Transverse colon (tissue), 4 donors: ENCODE measurements at regions not wholly inside any gene's neighbourhood (a gene's known extent, or its start where the extent isn't known, plus 50 kb on each side); places are given as distances from the start of the nearest gene placed in this dataset.

Experiments
- DNase-seq: peaks from one replicate; pipeline ENCODE4 v3.0.0-alpha.2; 2019
- H3K27ac ChIP-seq, 4 donors: fragments of 200-600 bp; sonication (generic); 2 replicates each; pipeline ENCODE4 v1.5.1; 2016 to 2018; ENCODE audit warnings: inconsistent platforms in 4 of 4
- H3K27me3 ChIP-seq: fragments of 200-600 bp; sonication (generic); 2 replicates; pipeline ENCODE4 v1.5.1; 2017; ENCODE audit warnings: inconsistent platforms
- H3K36me3 ChIP-seq, 4 donors: fragments of 200-600 bp; sonication (generic); 2 replicates each; pipeline ENCODE4 v1.5.1; 2017 to 2019; ENCODE audit warnings: inconsistent platforms in 4 of 4
- H3K4me1 ChIP-seq, 4 donors: fragments of 200-600 bp; sonication (generic); 2 replicates each; pipeline ENCODE4 v1.5.1; 2017 to 2020; ENCODE audit warnings: inconsistent platforms in 4 of 4
- H3K4me3 ChIP-seq, 4 donors: fragments of 200-600 bp; sonication (generic); 1 replicate in 1 of 4; 2 replicates in 3 of 4; pipeline versions ENCODE4 v1.5.1 to v1.6.1; 2017 to 2019; ENCODE audit warnings: inconsistent platforms in 4 of 4
- H3K9me3 ChIP-seq, 2 donors: fragments of 200-600 bp; sonication (generic); 2 replicates each; pipeline ENCODE4 v1.5.1; 2017 to 2019; ENCODE audit warnings: inconsistent platforms in 2 of 2
- CTCF ChIP-seq, 5 experiments: fragments of 200-600 bp in 3 of 5; fragments of 450-650 bp in 2 of 5; sonication (generic) in 3 of 5; IDR thresholded peaks; 1 replicate in 2 of 5; 2 replicates in 3 of 5; pipeline ENCODE4 v1.5.1; 2016 to 2017; ENCODE audit warnings: antibody characterized with exemption in 5 of 5, inconsistent platforms in 3 of 5, mild to moderate bottlenecking in 2 of 5, moderate library complexity in 1 of 5
- EP300 ChIP-seq: sonication (generic); formaldehyde crosslinking; IDR thresholded peaks from one replicate; pipeline ENCODE4 v1.6.1; 2017; ENCODE audit warnings: antibody characterized with exemption, low read depth
- POLR2A ChIP-seq: fragments of 450-650 bp; IDR thresholded peaks from one replicate; pipeline ENCODE4 v1.6.1; 2016; ENCODE audit warnings: antibody characterized with exemption, mild to moderate bottlenecking, moderate library complexity
- POLR2AphosphoS5 ChIP-seq, 3 donors: sonication (generic); formaldehyde crosslinking; IDR thresholded peaks; one replicate each; pipeline ENCODE4 v1.6.1; 2016; ENCODE audit warnings: antibody characterized with exemption in 3 of 3
- WGBS, 2 donors: methylation state at CpG; one replicate each; pipeline ENCODE4 v1.1.5; 2018; ENCODE audit warnings: low coverage in 1 of 2; 5-methylcytosine and 5-hydroxymethylcytosine counted together
- in situ Hi-C, 4 donors: fragments of 200-750 bp; cut with MboI; loops; one replicate each; pipeline versions ENCODE4 v1.15.0 to v1.15.1; 2017; ENCODE audit warnings: low sequenced_read_pairs in 3 of 4, low pct_ligation_motif_present in 1 of 4, low pct_unique_long_range_greater_than_20kb in 1 of 4
- intact Hi-C: fragments of 100-400 bp; cut with DNase I; formaldehyde crosslinking; loops from one replicate; pipeline ENCODE4 v1.15.1; 2023; ENCODE audit warnings: low total_unique reads

- H3K9me3 ChIP-seq = no peaks in the 10 kb centered on the region
- 81% methylated on average over 1 of the region's 1 CpG; no CpG with 5 or more reads in 1 of the 2 donors for WGBS, 2 donors
- in situ Hi-C loops (no loop called here), intact Hi-C loops (no loop called here)
- no peak for DNase-seq
- TF ChIP-seq EP300 = no peak
- no peak for TF ChIP-seq POLR2A
- TF ChIP-seq POLR2AphosphoS5 (IDR thresholded peaks at IDR 0.05) = no peak
- TF ChIP-seq CTCF (IDR thresholded peaks at IDR 0.05) = no peak
- no peaks in the 10 kb centered on the region for H3K27me3 ChIP-seq
- no peaks in the 10 kb centered on the region for H3K36me3 ChIP-seq
- H3K4me3 ChIP-seq = no peak overlapping the region
- no peaks in the 10 kb centered on the region for H3K4me1 ChIP-seq
- H3K27ac ChIP-seq = no peak overlapping the region
Observed at GRCh38 chr2:162919111-162919510, 80.5 kb upstream of the KCNH7 start.

DNA sequence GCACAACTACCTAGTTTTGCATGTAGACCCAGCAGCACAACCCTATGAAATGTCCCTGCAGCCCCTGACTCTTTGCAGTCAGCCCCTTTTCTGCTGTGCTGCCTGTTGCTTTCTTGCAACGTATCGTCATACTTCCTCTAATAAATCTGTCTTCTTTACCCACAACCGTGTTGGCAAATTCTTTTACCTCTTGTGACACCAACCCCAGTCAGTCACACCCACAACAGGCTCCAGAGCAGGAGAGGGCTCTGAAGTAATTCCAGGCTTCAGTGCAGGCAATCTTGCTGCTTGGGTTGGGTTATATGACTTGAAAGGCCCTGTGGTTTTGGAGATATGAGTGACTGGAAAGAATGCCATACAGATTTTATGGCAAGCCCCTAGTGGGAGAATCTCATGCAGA lies 79.1 kb upstream of the KCNH7 start:
- WGBS, 2 donors = 29 to 58% methylated on average over 3 of the region's 3 CpGs
- H3K4me1 ChIP-seq = no peaks in the 10 kb centered on the region
- DNase-seq = no peak
- H3K27me3 ChIP-seq = no peaks in the 10 kb centered on the region
- intact Hi-C loops = no loop called here
- TF ChIP-seq CTCF (IDR thresholded peaks at IDR 0.05) (no peak), POLR2A (no peak), POLR2AphosphoS5 (IDR thresholded peaks at IDR 0.05) (no peak), EP300 (no peak)
- no peaks in the 10 kb centered on the region for H3K9me3 ChIP-seq
- no peaks in the 10 kb centered on the region for H3K36me3 ChIP-seq
- in situ Hi-C loops = no loop called here
- H3K4me3 ChIP-seq = no peak overlapping the region
- no peak overlapping the region for H3K27ac ChIP-seq

GRCh38 chr2:162916286-162916801 lies 77.8 kb upstream of the KCNH7 start:
- in situ Hi-C loops = no loop called here

DNA sequence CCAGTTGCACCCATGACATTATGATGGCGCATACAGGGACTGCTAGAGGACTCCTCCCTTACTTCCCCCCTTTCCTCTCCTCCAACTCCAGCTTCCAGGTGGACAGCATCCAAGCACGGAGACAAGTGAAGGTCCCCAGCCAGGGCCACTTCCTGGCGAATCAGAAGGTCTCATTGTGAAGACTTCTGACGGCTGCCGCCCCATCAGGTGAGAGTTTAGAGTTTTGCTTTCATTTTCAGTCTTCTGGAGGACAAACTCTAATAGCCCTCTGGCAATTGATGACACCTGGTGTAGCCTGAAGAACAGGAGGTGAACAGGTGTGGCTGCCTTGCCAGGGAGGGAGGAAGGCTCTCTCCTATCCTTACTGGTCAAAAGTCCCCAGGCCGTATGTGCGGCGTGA lies 77.3 kb upstream of the KCNH7 start:
- H3K4me3 ChIP-seq = no peak overlapping the region
- TF ChIP-seq EP300 (no peak), CTCF (IDR thresholded peaks at IDR 0.05) (no peak), POLR2A (no peak), POLR2AphosphoS5 (IDR thresholded peaks at IDR 0.05) (no peak)
- no peak for DNase-seq
- no peaks in the 10 kb centered on the region for H3K27me3 ChIP-seq
- intact Hi-C loops = no loop called here
- 69 to 79% methylated on average over 5 to 8 of the region's 8 CpGs for WGBS, 2 donors
- no peaks in the 10 kb centered on the region for H3K9me3 ChIP-seq
- H3K36me3 ChIP-seq = no peaks in the 10 kb centered on the region
- no peak overlapping the region for H3K27ac ChIP-seq
- H3K4me1 ChIP-seq = no peaks in the 10 kb centered on the region
- in situ Hi-C loops = no loop called here

More at GRCh38 chr2:162916286-162916801, 77.8 kb upstream of the KCNH7 start:
- TF ChIP-seq POLR2A (no peak), CTCF (IDR thresholded peaks at IDR 0.05) (no peak), POLR2AphosphoS5 (IDR thresholded peaks at IDR 0.05) (no peak), EP300 (no peak)
- Histone ChIP-seq H3K9me3 (no peaks in the 10 kb centered on the region), H3K4me3 (no peak overlapping the region), H3K4me1 (no peaks in the 10 kb centered on the region), H3K36me3 (no peaks in the 10 kb centered on the region), H3K27ac (no peak overlapping the region), H3K27me3 (no peaks in the 10 kb centered on the region)
- 88 to 100% methylated on average over 3 to 17 of the region's 17 CpGs for WGBS, 2 donors
- intact Hi-C loops = no loop called here
- DNase-seq = no peak
